ENCODE measurements at regions not wholly inside any gene's neighbourhood (a gene's known extent, or its start where the extent isn't known, plus 50 kb on each side); places are given as distances from the start of the nearest gene placed in this dataset.

DNA sequence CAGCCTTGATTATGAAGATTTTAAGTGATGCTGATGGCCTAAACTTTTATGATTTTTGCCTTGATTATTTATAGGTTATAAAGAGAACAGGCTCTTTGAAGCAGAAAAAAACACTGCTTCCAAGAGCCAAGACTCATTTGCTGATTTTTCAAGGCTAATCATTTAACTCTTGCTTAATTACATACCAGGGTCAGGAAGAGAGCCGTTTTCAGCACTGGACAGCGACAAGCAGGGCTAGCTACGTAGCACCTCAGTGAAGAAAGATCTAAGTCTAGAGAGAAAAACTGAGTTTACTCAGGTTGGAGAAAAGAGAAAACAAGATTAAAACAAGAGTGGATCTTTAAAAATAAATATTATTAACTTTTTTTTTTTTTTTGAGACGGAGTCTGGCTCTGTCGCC is 615.4 kb upstream of the B3GAT1 start:
- peaks cover 19% of the 10 kb centered on the region for H3K27me3 ChIP-seq (ENCODE audit: low read depth)
- no peak for DNase-seq
- intact Hi-C loops (cut with micrococcal nuclease) = no loop called here
- H3K4me3 ChIP-seq = no peak overlapping the region
- TF ChIP-seq, protein P1, sequence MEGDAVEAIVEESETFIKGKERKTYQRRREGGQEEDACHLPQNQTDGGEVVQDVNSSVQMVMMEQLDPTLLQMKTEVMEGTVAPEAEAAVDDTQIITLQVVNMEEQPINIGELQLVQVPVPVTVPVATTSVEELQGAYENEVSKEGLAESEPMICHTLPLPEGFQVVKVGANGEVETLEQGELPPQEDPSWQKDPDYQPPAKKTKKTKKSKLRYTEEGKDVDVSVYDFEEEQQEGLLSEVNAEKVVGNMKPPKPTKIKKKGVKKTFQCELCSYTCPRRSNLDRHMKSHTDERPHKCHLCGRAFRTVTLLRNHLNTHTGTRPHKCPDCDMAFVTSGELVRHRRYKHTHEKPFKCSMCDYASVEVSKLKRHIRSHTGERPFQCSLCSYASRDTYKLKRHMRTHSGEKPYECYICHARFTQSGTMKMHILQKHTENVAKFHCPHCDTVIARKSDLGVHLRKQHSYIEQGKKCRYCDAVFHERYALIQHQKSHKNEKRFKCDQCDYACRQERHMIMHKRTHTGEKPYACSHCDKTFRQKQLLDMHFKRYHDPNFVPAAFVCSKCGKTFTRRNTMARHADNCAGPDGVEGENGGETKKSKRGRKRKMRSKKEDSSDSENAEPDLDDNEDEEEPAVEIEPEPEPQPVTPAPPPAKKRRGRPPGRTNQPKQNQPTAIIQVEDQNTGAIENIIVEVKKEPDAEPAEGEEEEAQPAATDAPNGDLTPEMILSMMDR (IDR thresholded peaks at IDR 0.05; ENCODE audit: borderline replicate concordance) = no peak
- H3K36me3 ChIP-seq = no peaks in the 10 kb centered on the region
- H3K4me1 ChIP-seq = no peaks in the 10 kb centered on the region
- no peak overlapping the region for H3K27ac ChIP-seq (replicated peaks)
- no peaks in the 10 kb centered on the region for H3K9me3 ChIP-seq (replicated peaks)

DNA sequence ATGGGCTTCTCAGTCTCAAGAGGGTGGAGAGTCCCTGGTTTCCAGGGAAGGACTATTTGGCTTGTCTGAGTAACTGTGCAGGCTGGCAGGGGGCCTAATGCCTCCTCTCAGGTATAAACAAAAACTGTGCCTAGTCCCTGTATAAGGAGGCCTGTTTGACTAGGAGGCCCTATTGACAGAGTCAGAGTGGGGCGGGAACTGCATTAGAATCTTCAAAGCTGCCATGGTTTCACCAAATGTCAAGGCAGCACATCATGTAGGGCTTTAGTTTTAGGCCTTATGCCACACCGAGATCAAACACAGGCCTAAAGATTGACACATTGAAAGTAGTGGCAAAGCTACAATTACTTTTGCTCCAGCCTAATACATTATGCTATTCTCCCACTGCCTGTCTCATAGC is 611.5 kb upstream of the B3GAT1 start:
- intact Hi-C loops (cut with micrococcal nuclease) = no loop called here
- Histone ChIP-seq H3K4me3 (no peak overlapping the region), H3K9me3 (replicated peaks) (peaks cover 2% of the 10 kb centered on the region), H3K4me1 (no peaks in the 10 kb centered on the region), H3K27ac (replicated peaks) (no peak overlapping the region), H3K36me3 (no peaks in the 10 kb centered on the region), H3K27me3 (ENCODE audit: low read depth) (no peaks in the 10 kb centered on the region)
- TF ChIP-seq, protein P1 (IDR thresholded peaks at IDR 0.05; ENCODE audit: borderline replicate concordance) = no peak
- DNase-seq = no peak

GRCh38 chr11:135022454-135022853 is 610.4 kb upstream of the B3GAT1 start:
- no peak overlapping the region for H3K27ac ChIP-seq (replicated peaks)
- no peak overlapping the region for H3K4me3 ChIP-seq
- no peaks in the 10 kb centered on the region for H3K27me3 ChIP-seq (ENCODE audit: low read depth)
- peaks cover 6% of the 10 kb centered on the region for H3K9me3 ChIP-seq (replicated peaks)
- H3K4me1 ChIP-seq = no peaks in the 10 kb centered on the region
- no peak for DNase-seq
- TF ChIP-seq, protein P1 (IDR thresholded peaks at IDR 0.05; ENCODE audit: borderline replicate concordance) = no peak
- no peaks in the 10 kb centered on the region for H3K36me3 ChIP-seq
- intact Hi-C loops (cut with micrococcal nuclease) = no loop called here

DNA sequence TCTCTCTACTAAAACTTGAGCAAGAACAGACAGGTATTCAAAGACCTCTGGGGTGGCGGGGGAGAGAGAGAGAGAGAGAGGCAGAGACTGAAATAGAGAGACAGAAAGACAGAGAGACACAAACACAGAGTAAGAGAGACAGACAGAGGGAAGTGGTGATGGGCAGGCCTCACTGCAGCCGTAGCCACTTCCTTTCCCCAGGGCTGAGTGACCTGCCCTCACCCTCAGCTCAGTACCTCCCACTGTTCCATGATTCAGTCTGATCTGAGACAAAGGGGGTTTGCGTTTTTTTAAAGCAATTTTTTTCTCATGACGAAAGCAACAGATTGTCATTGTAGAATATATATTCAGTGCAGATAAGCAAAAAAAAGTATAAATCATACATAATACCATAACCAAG is 607.9 kb upstream of the B3GAT1 start:
- no peaks in the 10 kb centered on the region for H3K4me1 ChIP-seq
- peaks cover 10% of the 10 kb centered on the region for H3K27me3 ChIP-seq (ENCODE audit: low read depth)
- H3K4me3 ChIP-seq = no peak overlapping the region
- intact Hi-C loops (cut with micrococcal nuclease) = no loop called here
- H3K27ac ChIP-seq (replicated peaks) = no peak overlapping the region
- TF ChIP-seq, protein P1 (IDR thresholded peaks at IDR 0.05; ENCODE audit: borderline replicate concordance) = no peak
- no peaks in the 10 kb centered on the region for H3K36me3 ChIP-seq
- H3K9me3 ChIP-seq (replicated peaks) = peaks cover 6% of the 10 kb centered on the region
- DNase-seq = no peak

DNA sequence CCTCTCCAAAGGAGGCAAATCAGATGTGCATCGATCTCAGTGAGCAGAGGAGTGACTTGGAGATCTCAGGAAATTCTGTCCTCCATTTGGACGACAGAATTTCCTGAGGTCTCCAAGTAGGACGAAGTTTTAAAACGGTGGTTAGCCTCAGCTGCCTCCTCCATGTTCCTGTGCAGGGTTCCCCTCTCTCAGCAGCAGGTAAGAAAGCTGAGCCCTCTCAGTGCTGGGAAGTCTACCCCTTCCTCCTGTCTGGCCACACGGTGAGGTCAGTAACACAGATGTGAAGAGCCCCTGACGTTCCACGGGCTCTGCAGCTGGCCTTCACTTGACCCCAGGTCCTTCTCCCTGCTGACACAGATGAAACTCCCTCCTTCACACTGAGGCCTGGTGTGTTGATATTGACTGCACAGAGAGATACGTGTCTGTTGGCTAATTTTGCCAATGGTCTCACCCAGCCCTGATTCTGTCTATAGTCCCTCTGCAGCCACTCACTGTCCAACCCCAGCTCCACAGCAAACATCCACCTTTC is 607.4 kb upstream of the B3GAT1 start:
- Histone ChIP-seq H3K36me3 (no peaks in the 10 kb centered on the region), H3K27ac (replicated peaks) (no peak overlapping the region), H3K4me3 (no peak overlapping the region), H3K4me1 (no peaks in the 10 kb centered on the region), H3K9me3 (replicated peaks) (peaks cover 6% of the 10 kb centered on the region), H3K27me3 (ENCODE audit: low read depth) (peaks cover 14% of the 10 kb centered on the region)
- intact Hi-C loops (cut with micrococcal nuclease) = no loop called here
- DNase-seq = no peak
- TF ChIP-seq, protein P1 (IDR thresholded peaks at IDR 0.05; ENCODE audit: borderline replicate concordance) = no peak

Data from left ventricle myocardium inferior (tissue), 1 donor.